ENCODE measurements at regions not wholly inside any gene's neighbourhood (a gene's known extent, or its start where the extent isn't known, plus 50 kb on each side); places are given as distances from the start of the nearest gene placed in this dataset.

DNA sequence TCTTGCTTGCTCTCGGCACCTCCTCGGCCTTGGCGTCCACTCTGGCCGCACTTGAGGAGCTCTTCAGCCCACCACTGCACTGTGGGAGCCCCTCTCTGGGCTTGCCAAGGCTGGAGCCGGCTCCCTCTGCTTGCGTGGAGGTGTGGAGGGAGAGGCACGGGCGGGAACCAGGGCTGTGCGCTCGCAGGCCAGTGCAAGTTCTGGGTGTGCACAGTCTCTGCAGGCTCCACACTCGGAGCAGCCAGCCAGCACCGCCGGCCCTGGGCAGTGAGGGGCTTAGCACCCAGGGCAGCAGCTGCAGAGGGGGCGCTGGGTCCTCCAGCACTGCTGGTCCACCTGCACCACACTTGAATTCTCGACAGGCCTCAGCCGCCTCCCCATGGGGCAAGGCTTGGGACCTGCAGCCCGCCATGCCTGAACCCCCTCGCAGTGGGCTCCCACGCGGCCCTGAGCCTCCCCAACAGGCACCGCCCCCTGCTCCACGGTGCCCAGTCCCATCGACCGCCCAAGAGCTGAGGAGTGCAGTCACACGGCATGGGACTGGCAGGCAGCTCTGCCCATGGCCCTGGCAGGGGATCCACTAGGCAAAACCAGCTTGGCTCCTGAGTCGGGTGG, 411.2 kb upstream of the CHAC2 start:
- TF ChIP-seq, protein P1, sequence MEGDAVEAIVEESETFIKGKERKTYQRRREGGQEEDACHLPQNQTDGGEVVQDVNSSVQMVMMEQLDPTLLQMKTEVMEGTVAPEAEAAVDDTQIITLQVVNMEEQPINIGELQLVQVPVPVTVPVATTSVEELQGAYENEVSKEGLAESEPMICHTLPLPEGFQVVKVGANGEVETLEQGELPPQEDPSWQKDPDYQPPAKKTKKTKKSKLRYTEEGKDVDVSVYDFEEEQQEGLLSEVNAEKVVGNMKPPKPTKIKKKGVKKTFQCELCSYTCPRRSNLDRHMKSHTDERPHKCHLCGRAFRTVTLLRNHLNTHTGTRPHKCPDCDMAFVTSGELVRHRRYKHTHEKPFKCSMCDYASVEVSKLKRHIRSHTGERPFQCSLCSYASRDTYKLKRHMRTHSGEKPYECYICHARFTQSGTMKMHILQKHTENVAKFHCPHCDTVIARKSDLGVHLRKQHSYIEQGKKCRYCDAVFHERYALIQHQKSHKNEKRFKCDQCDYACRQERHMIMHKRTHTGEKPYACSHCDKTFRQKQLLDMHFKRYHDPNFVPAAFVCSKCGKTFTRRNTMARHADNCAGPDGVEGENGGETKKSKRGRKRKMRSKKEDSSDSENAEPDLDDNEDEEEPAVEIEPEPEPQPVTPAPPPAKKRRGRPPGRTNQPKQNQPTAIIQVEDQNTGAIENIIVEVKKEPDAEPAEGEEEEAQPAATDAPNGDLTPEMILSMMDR (IDR thresholded peaks at IDR 0.05 in 4 of 5, conservative IDR thresholded peaks at IDR 0.05 in 1 of 5), result no peak
- no peak for TF ChIP-seq POLR2A (IDR thresholded peaks at IDR 0.05)

All from gastrocnemius medialis (tissue), 4 donors.